Panc1 (cell line): ENCODE measurements at regions not wholly inside any gene's neighbourhood (a gene's known extent, or its start where the extent isn't known, plus 50 kb on each side); places are given as distances from the start of the nearest gene placed in this dataset.

ENCODE experiments used
- ATAC-seq: fragments of 200-7000 bp; cut with Tn5 transposase; 2 replicates; pipeline ENCODE4 v1.9.1; 2020; ENCODE audit warnings: mild to moderate bottlenecking, moderate library complexity
- BruUV-seq: library from RNA; stranded (reverse); fragments of 400-500 nt; replicated peaks from 2 replicates; lab custom pipeline; 2021; lab: Mats Ljungman, UMichigan
- CTCF ChIA-PET: fragments of 300-600 bp; sonication (Branson Sonifier 250); formaldehyde crosslinking; loops from one replicate; lab custom pipeline; 2022; ENCODE audit warnings: antibody characterized with exemption; lab: Charles Lee
- POLR2A ChIA-PET: fragments of 300-600 bp; sonication (Branson Sonifier 250); formaldehyde crosslinking; loops from one replicate; lab custom pipeline; 2022; ENCODE audit warnings: antibody characterized with exemption; lab: Charles Lee
- DNase-seq: peaks from one replicate; pipeline ENCODE4 v3.0.0-alpha.2; 2010; ENCODE audit warnings: low read depth, low spot score
- H3K27ac ChIP-seq: 2 replicates; pipeline ENCODE4 v1.5.1; 2011; ENCODE audit warnings: mild to moderate bottlenecking, low read length, inconsistent platforms
- H3K27me3 ChIP-seq: fragments of 200-500 bp; sonication (Bioruptor generic); 2 replicates; pipeline ENCODE4 v1.6.0; 2014; ENCODE audit warnings: low read length, inconsistent platforms; ENCODE audit not compliant: control insufficient read depth, insufficient read depth
- H3K36me3 ChIP-seq: fragments of 200-500 bp; sonication (Bioruptor generic); 2 replicates; pipeline ENCODE4 v1.5.1; 2014; ENCODE audit warnings: inconsistent platforms, mild to moderate bottlenecking, low read length, moderate library complexity; ENCODE audit not compliant: control insufficient read depth, insufficient read depth
- H3K4me1 ChIP-seq: 2 replicates; pipeline ENCODE4 v1.5.1; 2011; ENCODE audit warnings: inconsistent platforms, mild to moderate bottlenecking, low read length, moderate library complexity; ENCODE audit not compliant: control insufficient read depth, insufficient read depth
- H3K4me3 ChIP-seq, 2 experiments: 2 replicates each; pipeline ENCODE4 v1.5.1; 2011 to 2012; ENCODE audit warnings: low read depth in 2 of 2, low read length in 2 of 2, mild to moderate bottlenecking in 2 of 2, inconsistent platforms in 1 of 2, moderate library complexity in 1 of 2
- H3K9me3 ChIP-seq: fragments of 200-500 bp; sonication (Bioruptor generic); 2 replicates; pipeline ENCODE4 v1.5.1; 2014; ENCODE audit warnings: low read depth, mild to moderate bottlenecking, inconsistent platforms, low read length, moderate library complexity; ENCODE audit not compliant: control insufficient read depth, insufficient read depth
- POLR2AphosphoS5 ChIP-seq: IDR thresholded peaks from 2 replicates; pipeline ENCODE4 v1.6.1; 2012; ENCODE audit warnings: mild to moderate bottlenecking, low read depth, low read length, moderate library complexity
- SIN3A ChIP-seq: IDR thresholded peaks from 2 replicates; pipeline ENCODE4 v1.6.1; 2012; ENCODE audit warnings: low read depth, mild to moderate bottlenecking, low read length, moderate library complexity, borderline replicate concordance; ENCODE audit not compliant: insufficient read depth
- TCF7L2 ChIP-seq: IDR thresholded peaks from 2 replicates; pipeline ENCODE4 v1.6.1; 2011; ENCODE audit warnings: mild to moderate bottlenecking, low read depth, low read length, inconsistent platforms
- in situ Hi-C: cut with HindIII; loops from 2 replicates; pipeline ENCODE4 v1.10.0; 2016; ENCODE audit warnings: low sequenced_read_pairs, low pct_unique_long_range_greater_than_20kb
- intact Hi-C: fragments of 100-400 bp; cut with micrococcal nuclease; formaldehyde crosslinking; loops from one replicate; pipeline ENCODE4 v1.10.0; 2022; ENCODE audit not compliant: unreplicated experiment
- TF ChIP-seq, protein P1 (sequence below): fragments of 450-650 bp; IDR thresholded peaks from 2 replicates; pipeline ENCODE4 v1.5.1; 2017; ENCODE audit warnings: mild to moderate bottlenecking
- TF ChIP-seq, protein P2 (sequence below), 2 experiments: IDR thresholded peaks; 2 replicates each; pipeline ENCODE4 v1.6.1; 2011 to 2012; ENCODE audit warnings: low read depth in 2 of 2, control low read depth in 1 of 2, low read length in 1 of 2, mild to moderate bottlenecking in 1 of 2, moderate library complexity in 1 of 2; ENCODE audit not compliant: insufficient read depth in 1 of 2

DNA sequence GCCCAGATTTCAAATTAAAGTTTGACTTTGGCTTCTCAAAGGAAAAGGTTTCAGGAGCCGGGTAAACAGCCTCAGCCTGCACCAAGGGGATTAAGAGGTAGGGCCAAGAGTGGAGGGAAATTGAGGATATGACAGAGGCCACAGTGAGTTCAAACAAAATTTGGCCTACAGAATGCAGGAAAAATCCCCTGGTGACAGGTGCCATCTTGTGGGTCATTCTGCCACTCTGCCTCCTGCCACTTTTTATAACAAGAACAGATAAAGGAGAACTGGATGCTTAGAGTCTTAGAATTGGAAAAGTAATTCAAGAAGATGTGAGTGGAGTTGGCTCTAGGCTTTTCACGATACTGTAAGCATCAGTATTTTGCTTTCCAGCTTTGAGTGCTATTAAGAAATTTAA lies 253.2 kb downstream of the NR2F2 start:
- H3K27ac ChIP-seq, result no peak overlapping the region
- DNase-seq (no peak), ATAC-seq (no peak)
- CTCF ChIA-PET, result no interaction called here
- H3K36me3 ChIP-seq, result no peaks in the 10 kb centered on the region
- intact Hi-C loops (loop anchor here (5.0 to 10.0 kb wide), 2 partner anchors 221 to 651 kb away; no protein-coding TSS in a partner anchor), in situ Hi-C loops (no loop called here)
- H3K27me3 ChIP-seq, result no peaks in the 10 kb centered on the region; the same call in 1 of the 2 replicates
- no peak overlapping the region for H3K4me3 ChIP-seq
- H3K9me3 ChIP-seq, result no peaks in the 10 kb centered on the region
- no TSS peak for BruUV-seq
- POLR2A ChIA-PET, result no interaction called here
- TF ChIP-seq, protein P1, sequence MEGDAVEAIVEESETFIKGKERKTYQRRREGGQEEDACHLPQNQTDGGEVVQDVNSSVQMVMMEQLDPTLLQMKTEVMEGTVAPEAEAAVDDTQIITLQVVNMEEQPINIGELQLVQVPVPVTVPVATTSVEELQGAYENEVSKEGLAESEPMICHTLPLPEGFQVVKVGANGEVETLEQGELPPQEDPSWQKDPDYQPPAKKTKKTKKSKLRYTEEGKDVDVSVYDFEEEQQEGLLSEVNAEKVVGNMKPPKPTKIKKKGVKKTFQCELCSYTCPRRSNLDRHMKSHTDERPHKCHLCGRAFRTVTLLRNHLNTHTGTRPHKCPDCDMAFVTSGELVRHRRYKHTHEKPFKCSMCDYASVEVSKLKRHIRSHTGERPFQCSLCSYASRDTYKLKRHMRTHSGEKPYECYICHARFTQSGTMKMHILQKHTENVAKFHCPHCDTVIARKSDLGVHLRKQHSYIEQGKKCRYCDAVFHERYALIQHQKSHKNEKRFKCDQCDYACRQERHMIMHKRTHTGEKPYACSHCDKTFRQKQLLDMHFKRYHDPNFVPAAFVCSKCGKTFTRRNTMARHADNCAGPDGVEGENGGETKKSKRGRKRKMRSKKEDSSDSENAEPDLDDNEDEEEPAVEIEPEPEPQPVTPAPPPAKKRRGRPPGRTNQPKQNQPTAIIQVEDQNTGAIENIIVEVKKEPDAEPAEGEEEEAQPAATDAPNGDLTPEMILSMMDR, result peak; percentile 35; the same call in 1 of the 2 replicates
- TF ChIP-seq TCF7L2, result no peak
- TF ChIP-seq SIN3A, result no peak
- no peaks in the 10 kb centered on the region for H3K4me1 ChIP-seq

DNA sequence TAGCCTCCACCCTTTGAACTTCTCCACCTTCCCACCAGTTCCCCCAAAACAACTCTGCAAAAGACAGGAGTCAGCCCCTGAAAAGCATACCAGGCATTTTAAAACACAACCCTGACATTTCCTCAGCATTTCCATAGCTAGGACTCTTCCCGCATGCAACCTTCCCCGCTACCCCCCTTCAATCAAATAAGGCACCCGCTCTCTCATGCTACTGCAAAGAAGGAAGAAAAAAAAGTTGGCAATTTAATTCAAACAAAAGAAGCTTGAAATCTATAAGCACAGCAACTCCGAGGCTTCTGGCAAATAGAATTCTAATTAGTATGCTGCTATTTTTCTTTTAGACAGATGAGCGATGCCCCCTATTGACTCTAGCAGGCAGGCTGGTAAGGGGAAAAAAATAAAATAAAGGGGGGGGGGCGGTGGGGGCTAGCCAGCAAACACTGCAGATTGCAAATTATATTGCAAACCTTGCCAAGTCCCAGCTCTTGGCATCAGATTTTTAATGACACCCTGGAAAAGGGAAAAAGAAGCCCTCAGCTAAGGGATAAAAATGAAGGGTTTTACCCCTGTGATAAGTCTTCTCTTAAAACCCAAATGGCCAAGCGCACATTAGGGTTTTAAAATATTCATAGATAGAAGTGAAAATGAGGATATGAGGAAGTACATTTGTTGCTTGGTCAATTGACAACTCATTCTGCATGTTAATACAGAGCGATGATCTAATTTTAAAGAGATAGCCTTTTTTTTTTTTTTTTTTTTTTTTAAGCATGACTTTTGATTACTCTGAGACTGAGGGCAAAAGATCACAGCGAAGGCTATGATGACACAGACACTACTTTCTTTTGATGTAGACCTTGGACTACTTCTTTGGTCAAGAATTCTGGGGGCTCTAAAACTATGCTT lies 255.2 kb downstream of the NR2F2 start:
- TF ChIP-seq, protein P1, result peak; percentile 67
- TF ChIP-seq POLR2AphosphoS5, result no peak
- TF ChIP-seq, protein P2, sequence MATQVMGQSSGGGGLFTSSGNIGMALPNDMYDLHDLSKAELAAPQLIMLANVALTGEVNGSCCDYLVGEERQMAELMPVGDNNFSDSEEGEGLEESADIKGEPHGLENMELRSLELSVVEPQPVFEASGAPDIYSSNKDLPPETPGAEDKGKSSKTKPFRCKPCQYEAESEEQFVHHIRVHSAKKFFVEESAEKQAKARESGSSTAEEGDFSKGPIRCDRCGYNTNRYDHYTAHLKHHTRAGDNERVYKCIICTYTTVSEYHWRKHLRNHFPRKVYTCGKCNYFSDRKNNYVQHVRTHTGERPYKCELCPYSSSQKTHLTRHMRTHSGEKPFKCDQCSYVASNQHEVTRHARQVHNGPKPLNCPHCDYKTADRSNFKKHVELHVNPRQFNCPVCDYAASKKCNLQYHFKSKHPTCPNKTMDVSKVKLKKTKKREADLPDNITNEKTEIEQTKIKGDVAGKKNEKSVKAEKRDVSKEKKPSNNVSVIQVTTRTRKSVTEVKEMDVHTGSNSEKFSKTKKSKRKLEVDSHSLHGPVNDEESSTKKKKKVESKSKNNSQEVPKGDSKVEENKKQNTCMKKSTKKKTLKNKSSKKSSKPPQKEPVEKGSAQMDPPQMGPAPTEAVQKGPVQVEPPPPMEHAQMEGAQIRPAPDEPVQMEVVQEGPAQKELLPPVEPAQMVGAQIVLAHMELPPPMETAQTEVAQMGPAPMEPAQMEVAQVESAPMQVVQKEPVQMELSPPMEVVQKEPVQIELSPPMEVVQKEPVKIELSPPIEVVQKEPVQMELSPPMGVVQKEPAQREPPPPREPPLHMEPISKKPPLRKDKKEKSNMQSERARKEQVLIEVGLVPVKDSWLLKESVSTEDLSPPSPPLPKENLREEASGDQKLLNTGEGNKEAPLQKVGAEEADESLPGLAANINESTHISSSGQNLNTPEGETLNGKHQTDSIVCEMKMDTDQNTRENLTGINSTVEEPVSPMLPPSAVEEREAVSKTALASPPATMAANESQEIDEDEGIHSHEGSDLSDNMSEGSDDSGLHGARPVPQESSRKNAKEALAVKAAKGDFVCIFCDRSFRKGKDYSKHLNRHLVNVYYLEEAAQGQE (IDR thresholded peaks at IDR 0.05; ENCODE audit: insufficient read depth in 1 of 2, low read depth in 2 of 2, low read length in 1 of 2), result no peak
- no TSS peak for BruUV-seq
- Histone ChIP-seq H3K27ac (no peak overlapping the region), H3K9me3 (no peaks in the 10 kb centered on the region), H3K36me3 (no peaks in the 10 kb centered on the region), H3K4me1 (no peaks in the 10 kb centered on the region), H3K4me3 (no peak overlapping the region), H3K27me3 (no peaks in the 10 kb centered on the region)
- in situ Hi-C loops (no loop called here), intact Hi-C loops (loop anchor here (10.0 kb wide), 1 partner anchor 649 kb away; no protein-coding TSS in a partner anchor)
- CTCF ChIA-PET, result interaction anchor here (0.6 kb wide), 1 partner anchor 1170 kb away, joined by 3 read pairs; no protein-coding TSS in a partner anchor
- DNase-seq (no peak), ATAC-seq (no peak)
- POLR2A ChIA-PET, result no interaction called here
